ENCODE measurements at regions not wholly inside any gene's neighbourhood (a gene's known extent, or its start where the extent isn't known, plus 50 kb on each side); places are given as distances from the start of the nearest gene placed in this dataset.
"Not testable (repeated sequence)": the region's sequence is repeated elsewhere in the genome, so short reads cannot be mapped to it uniquely, and the experiment has no call there.

GRCh38 chr3:35900079-35900478 is 260.8 kb downstream of the ARPP21 start:
- Histone ChIP-seq H3K27ac (no peak overlapping the region), H3K9me3 (no peaks in the 10 kb centered on the region), H3K27me3 (no peaks in the 10 kb centered on the region), H3K4me1 (no peaks in the 10 kb centered on the region), H3K36me3 (no peaks in the 10 kb centered on the region), H3K4me3 (replicated peaks in 1 of 3) (no peak overlapping the region)
- intact Hi-C loops (cut with DNase I), result no loop called here
- no peak for DNase-seq
- TF ChIP-seq, protein P1, sequence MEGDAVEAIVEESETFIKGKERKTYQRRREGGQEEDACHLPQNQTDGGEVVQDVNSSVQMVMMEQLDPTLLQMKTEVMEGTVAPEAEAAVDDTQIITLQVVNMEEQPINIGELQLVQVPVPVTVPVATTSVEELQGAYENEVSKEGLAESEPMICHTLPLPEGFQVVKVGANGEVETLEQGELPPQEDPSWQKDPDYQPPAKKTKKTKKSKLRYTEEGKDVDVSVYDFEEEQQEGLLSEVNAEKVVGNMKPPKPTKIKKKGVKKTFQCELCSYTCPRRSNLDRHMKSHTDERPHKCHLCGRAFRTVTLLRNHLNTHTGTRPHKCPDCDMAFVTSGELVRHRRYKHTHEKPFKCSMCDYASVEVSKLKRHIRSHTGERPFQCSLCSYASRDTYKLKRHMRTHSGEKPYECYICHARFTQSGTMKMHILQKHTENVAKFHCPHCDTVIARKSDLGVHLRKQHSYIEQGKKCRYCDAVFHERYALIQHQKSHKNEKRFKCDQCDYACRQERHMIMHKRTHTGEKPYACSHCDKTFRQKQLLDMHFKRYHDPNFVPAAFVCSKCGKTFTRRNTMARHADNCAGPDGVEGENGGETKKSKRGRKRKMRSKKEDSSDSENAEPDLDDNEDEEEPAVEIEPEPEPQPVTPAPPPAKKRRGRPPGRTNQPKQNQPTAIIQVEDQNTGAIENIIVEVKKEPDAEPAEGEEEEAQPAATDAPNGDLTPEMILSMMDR (IDR thresholded peaks at IDR 0.05), result no peak
- 59 to 67% methylated on average over 3 of the region's 3 CpGs for WGBS, 2 donors

DNA sequence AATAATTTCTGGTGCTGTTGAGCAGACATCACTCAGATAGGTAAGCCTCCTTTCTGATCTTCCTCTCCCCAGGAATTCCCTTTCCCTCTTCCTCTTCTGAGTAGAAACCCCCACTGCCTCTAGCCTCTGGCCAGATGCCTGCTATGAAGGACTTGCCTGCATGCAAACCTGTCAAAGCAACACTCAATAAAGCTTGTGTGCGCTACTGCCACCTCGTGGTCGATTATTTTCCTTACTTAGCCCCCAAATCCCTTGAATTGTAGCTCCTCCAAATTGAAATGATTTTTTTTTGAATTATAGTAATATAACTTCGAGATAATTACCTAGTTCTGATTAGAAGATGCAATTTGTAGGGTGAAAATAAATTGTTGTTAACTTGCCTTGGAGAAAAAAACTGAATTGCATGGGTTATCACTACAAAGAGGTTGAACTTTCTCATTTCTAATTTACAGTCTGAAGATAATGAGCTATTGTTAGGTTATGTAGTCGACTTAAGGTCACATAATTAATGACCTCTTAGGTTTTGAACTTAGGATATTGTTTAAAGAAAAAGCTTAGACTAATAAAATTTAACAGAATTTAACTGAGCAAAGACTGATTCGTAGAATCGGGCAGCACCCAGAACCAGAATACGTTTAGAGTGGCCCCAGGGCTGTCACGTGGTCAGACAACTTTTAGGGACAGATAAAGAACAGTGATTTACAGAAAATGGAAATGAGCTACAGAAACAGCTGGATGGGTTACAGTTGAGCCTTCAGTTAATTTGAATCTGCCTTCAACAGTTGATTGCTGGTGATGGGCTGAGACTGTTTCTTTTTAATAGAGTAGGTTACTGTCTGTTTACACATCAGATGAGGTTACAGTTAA is 269.3 kb downstream of the ARPP21 start:
- no peaks in the 10 kb centered on the region for H3K9me3 ChIP-seq
- 42% methylated on average over 9 of the region's 9 CpGs for WGBS, 2 donors
- peaks cover 0 to 7% of the 10 kb centered on the region in 2 donors for H3K4me1 ChIP-seq
- TF ChIP-seq, protein P1 (IDR thresholded peaks at IDR 0.05), result peak; percentile 39 to 79 (median 62)
- no peak for TF ChIP-seq POLR2A (IDR thresholded peaks at IDR 0.05)
- intact Hi-C loops (cut with DNase I), result no loop called here
- DNase-seq, result peak; percentile 78 to 85
- H3K4me3 ChIP-seq (replicated peaks in 1 of 3), result no peak overlapping the region
- H3K27me3 ChIP-seq, result no peaks in the 10 kb centered on the region
- H3K36me3 ChIP-seq, result no peaks in the 10 kb centered on the region
- no peak overlapping the region for H3K27ac ChIP-seq

GRCh38 chr3:35919160-35919559 is 279.8 kb downstream of the ARPP21 start:
- Histone ChIP-seq H3K36me3 (no peaks in the 10 kb centered on the region), H3K27me3 (no peaks in the 10 kb centered on the region), H3K9me3 (no peaks in the 10 kb centered on the region), H3K4me3 (replicated peaks in 1 of 3) (no peak overlapping the region), H3K4me1 (no peaks in the 10 kb centered on the region), H3K27ac (no peak overlapping the region)
- TF ChIP-seq POLR2A (IDR thresholded peaks at IDR 0.05), result no peak
- TF ChIP-seq, protein P1 (IDR thresholded peaks at IDR 0.05), result no peak
- 83 to 92% methylated on average over 6 of the region's 6 CpGs for WGBS, 2 donors
- intact Hi-C loops (cut with DNase I), result no loop called here
- no peak for DNase-seq

DNA sequence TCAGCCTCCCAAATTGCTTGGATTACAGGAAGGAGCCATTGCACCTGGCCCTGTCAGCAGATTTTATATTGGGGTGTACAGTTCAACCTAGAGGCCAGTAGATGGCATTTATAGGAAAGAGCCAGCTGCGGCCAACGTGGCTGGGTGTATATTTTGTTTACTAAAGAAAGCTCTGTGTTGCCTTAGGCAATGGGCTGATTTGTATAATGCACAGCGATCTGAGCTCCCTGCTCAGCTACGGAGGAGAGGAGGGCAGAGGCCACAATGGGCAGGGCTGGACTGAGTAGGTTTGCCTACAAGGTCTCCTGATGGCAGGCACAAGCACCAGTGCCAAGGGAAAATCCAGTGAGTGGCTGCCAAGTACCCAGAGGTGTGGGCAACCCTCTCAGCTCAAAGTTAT is 282.4 kb downstream of the ARPP21 start:
- TF ChIP-seq POLR2A (IDR thresholded peaks at IDR 0.05), result no peak
- TF ChIP-seq, protein P1 (IDR thresholded peaks at IDR 0.05), result no peak
- no peak overlapping the region for H3K27ac ChIP-seq
- no peak for DNase-seq
- H3K4me3 ChIP-seq (replicated peaks in 1 of 3), result no peak overlapping the region
- H3K36me3 ChIP-seq, result no peaks in the 10 kb centered on the region
- whole genome bisulfite sequencing, 2 donors, result 95 to 100% methylated on average over 3 to 4 of the region's 4 CpGs
- H3K27me3 ChIP-seq, result no peaks in the 10 kb centered on the region
- intact Hi-C loops (cut with DNase I), result no loop called here
- no peaks in the 10 kb centered on the region for H3K4me1 ChIP-seq
- no peaks in the 10 kb centered on the region for H3K9me3 ChIP-seq

DNA sequence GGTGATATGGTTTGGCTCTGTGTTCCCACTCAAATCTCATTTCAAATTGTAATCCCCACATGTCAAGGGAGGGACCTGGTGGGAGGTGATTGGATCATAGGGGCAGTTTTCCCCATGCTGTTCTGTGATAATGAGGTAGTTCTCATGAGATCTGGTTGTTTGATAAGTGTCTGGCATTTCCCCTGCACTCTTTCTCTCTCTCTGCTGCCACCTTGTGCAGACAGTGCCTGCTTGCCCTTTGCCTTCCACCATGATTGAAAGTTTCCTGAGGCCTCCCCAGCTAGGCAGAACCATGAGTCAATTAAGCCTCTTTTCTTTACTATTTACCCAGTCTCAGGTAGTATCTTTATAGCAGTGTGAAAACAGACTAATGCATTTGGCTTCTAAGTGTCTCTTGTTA is 284.7 kb downstream of the ARPP21 start:
- H3K9me3 ChIP-seq; intact Hi-C loops (cut with DNase I): not testable (repeated sequence)

More for the DNA sequence above, 284.7 kb downstream of the ARPP21 start:
- not testable (repeated sequence) for H3K27me3 ChIP-seq; H3K4me1 ChIP-seq; H3K4me3 ChIP-seq (replicated peaks in 1 of 3); H3K27ac ChIP-seq; H3K36me3 ChIP-seq
- TF ChIP-seq, protein P1 (IDR thresholded peaks at IDR 0.05), result peak in 3 of 6 experiments; percentile 24 to 41 (median 33)
- peak in 1 of 2 donors; percentile 12 for DNase-seq
